ENCODE measurements at regions not wholly inside any gene's neighbourhood (a gene's known extent, or its start where the extent isn't known, plus 50 kb on each side); places are given as distances from the start of the nearest gene placed in this dataset.

GRCh38 chr3:6351752-6352151 is 509.2 kb upstream of the GRM7 start:
- ATAC-seq = no peak
- TF ChIP-seq POLR2A (IDR thresholded peaks at IDR 0.05) (no peak), CTCF (IDR thresholded peaks at IDR 0.05) (no peak)
- 23 to 47% (median 32%) methylated on average over 3 of the region's 3 CpGs for WGBS, 4 donors
- H3K9me3 ChIP-seq = no peaks in the 10 kb centered on the region
- H3K27me3 ChIP-seq = no peaks in the 10 kb centered on the region
- H3K36me3 ChIP-seq = no peaks in the 10 kb centered on the region
- H3K4me3 ChIP-seq = no peak overlapping the region
- H3K27ac ChIP-seq = no peak overlapping the region
- H3K4me1 ChIP-seq = no peaks in the 10 kb centered on the region
- intact Hi-C loops (cut with DNase I) = no loop called here
- DNase-seq = no peak

GRCh38 chr3:6354653-6355052 is 506.3 kb upstream of the GRM7 start:
- TF ChIP-seq POLR2A (IDR thresholded peaks at IDR 0.05) (no peak), CTCF (IDR thresholded peaks at IDR 0.05) (no peak)
- no peak for ATAC-seq
- Histone ChIP-seq H3K4me1 (no peaks in the 10 kb centered on the region), H3K9me3 (no peaks in the 10 kb centered on the region), H3K4me3 (no peak overlapping the region), H3K36me3 (no peaks in the 10 kb centered on the region), H3K27me3 (no peaks in the 10 kb centered on the region), H3K27ac (no peak overlapping the region)
- 67 to 89% (median 72%) methylated on average over 1 of the region's 1 CpG for WGBS, 4 donors
- intact Hi-C loops (cut with DNase I) = no loop called here
- DNase-seq = no peak

- TF ChIP-seq CTCF (IDR thresholded peaks at IDR 0.05) = no peak
- TF ChIP-seq POLR2A (IDR thresholded peaks at IDR 0.05) = no peak
- no peaks in the 10 kb centered on the region for H3K36me3 ChIP-seq
- H3K27ac ChIP-seq = no peak overlapping the region
- 84 to 88% (median 88%) methylated on average over 4 of the region's 4 CpGs for WGBS, 4 donors
- intact Hi-C loops (cut with DNase I) = no loop called here
- H3K27me3 ChIP-seq = no peaks in the 10 kb centered on the region
- no peaks in the 10 kb centered on the region for H3K4me1 ChIP-seq
- H3K9me3 ChIP-seq = peaks cover 0 to 7% (median 0%) of the 10 kb centered on the region in 12 donors
- H3K4me3 ChIP-seq = no peak overlapping the region
- DNase-seq (no peak), ATAC-seq (no peak)
These were observed 498.5 kb upstream of the GRM7 start for GRCh38 chr3:6362406-6362805.

- ATAC-seq (no peak), DNase-seq (no peak)
- no peaks in the 10 kb centered on the region for H3K36me3 ChIP-seq
- no peak overlapping the region for H3K4me3 ChIP-seq
- 20 to 33% (median 27%) methylated on average over 2 of the region's 2 CpGs for whole genome bisulfite sequencing, 4 donors
- H3K9me3 ChIP-seq = peaks cover 0 to 7% (median 0%) of the 10 kb centered on the region in 12 donors
- H3K4me1 ChIP-seq = no peaks in the 10 kb centered on the region
- intact Hi-C loops (cut with DNase I) = no loop called here
- no peak overlapping the region for H3K27ac ChIP-seq
- no peaks in the 10 kb centered on the region for H3K27me3 ChIP-seq
- TF ChIP-seq POLR2A (IDR thresholded peaks at IDR 0.05) (no peak), CTCF (IDR thresholded peaks at IDR 0.05) (no peak)
These were observed 493.7 kb upstream of the GRM7 start for GRCh38 chr3:6367171-6367570.
